ENCODE measurements at regions not wholly inside any gene's neighbourhood (a gene's known extent, or its start where the extent isn't known, plus 50 kb on each side); places are given as distances from the start of the nearest gene placed in this dataset.
"Not testable (repeated sequence)": the region's sequence is repeated elsewhere in the genome, so short reads cannot be mapped to it uniquely, and the experiment has no call there.

DNA sequence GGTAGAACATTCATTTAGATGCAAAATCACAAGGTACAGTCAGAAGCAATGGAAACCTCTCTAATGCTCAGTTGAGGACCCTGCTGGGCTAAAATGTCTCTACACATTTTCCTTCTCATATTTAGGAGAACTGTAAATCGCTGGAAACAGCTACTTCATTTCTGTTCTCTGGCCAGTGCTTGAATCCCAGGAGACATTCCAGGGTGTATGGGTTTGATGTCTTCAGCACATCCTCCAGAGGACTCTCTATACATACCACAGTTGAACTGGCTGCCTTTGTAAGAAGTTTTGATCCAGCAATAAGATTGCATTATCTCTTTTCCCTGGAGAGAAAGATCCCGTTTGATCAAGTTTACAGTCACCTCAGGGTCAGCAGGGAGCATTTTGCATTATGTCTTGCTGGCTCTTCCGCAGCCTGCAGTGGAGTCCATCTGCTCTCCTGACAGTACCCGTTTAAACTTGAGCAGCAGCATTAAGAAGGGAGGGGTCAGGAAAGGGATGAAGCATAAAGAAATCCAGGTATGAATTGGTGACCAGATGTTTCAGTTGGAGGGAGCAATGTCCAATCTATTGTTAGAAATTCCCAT is 676.0 kb downstream of the EPHA3 start:
- DNase-seq: no peak

DNA sequence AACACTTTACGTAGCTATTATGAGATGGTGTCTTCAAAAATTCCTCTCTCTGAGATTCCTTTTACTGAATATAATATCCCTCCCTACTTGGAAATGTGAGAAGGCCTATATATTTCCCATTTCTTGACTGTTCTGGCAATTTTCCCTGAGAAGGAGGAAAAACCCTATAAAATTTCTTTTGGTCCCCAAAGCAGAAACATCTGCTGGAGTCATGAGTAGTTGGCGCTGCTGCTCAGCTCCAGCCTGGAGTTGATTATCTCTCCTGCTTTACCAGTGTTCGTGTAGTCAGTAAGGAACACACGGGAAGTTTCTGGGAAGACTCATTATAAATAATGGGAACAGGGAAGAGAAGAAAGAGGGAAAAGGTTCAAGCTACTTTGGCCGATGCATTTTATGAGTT is 680.1 kb downstream of the EPHA3 start:
- no peak for DNase-seq

DNA sequence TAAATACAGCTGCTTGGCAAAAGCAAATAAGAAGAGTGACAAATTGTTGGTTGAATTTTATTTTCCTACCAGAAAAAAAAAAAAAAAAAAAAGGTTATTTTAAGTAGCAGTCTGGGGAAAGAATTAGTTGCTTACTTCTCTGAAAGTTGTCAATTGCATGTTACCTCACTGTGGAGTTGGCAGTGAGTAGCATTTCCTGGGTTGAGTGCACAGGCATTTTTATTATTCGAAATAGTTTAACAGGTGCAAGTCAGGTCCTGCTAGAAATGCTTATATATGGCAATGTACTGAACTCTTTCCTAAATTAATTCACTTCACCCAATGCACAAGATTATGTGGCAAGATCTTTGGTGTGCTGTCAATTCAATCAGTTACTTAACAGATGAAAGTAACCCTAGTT is 680.6 kb downstream of the EPHA3 start:
- DNase-seq: no peak

DNA sequence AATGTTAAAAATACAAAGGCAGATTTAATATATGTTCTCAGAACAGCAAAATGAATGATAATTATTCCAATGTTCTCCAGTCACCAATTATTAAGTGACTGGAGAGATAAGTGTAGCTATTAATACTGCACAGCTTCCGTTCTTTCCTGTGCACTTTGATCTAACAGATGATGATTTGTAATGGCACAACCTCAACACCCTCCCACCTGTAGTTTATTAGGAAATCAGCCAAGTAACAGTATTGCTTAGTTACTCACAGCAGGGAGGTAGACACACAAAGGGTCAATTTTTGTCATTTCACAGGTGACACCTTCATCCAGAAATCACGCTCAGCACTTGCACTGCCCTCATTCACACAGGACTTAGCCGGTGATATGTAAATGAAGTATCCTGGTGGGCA is 688.1 kb downstream of the EPHA3 start:
- no peak for DNase-seq

DNA sequence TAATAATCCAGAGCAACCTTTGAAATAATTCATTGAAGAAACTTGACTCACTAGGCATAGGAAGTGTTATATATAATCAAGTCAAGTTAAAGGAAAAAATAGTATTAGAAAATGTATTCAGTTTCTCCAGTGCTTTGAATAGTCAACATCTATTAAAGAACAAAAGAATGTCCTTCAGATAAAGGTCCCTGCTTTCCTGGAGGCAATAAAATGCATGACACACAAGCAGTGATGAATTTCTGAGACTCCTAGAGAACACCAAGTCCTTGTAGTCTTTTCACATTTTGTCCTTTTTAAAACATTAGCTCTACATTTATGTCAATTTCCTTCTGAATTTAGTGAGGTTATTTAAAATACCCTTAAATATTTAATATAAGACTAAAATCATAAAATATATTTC is 695.5 kb downstream of the EPHA3 start:
- no peak for DNase-seq

DNA sequence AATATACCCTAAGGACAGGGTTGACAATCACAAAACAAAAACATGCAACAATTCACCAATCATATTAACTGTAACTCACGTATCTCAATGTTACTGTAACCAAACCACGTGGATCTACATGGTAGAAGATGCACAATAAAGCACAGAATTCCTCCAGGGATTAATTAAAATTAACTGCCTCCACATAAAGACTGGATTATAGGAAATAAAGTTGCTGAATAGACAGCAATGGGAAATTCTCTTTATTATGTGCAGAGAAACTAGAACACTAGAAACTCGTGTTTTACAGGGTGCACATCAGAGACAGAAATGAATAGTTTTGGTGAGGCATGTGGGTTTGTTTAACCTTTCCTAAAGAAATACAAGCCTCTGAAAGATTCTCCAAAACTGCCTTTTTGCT is 696.3 kb downstream of the EPHA3 start:
- DNase-seq: no peak

DNA sequence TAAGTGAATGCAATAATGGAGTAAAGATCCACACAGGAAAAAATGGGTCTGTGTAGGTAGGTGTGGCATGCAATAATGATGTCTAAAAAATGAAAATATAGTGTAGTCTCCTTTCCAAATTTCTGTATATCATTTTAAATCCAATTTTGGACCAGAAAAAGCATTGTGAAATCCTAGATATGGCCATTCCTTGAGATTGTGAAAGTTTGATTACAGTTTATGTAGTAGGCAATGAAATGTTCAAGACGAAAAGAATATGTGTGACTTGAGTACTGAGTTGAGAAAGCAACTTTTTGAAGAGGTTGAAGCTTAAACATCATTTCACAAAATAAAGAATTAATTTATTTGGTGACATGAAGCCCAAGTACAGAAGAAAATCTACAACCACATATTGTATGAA is 698.7 kb downstream of the EPHA3 start:
- DNase-seq: no peak

DNA sequence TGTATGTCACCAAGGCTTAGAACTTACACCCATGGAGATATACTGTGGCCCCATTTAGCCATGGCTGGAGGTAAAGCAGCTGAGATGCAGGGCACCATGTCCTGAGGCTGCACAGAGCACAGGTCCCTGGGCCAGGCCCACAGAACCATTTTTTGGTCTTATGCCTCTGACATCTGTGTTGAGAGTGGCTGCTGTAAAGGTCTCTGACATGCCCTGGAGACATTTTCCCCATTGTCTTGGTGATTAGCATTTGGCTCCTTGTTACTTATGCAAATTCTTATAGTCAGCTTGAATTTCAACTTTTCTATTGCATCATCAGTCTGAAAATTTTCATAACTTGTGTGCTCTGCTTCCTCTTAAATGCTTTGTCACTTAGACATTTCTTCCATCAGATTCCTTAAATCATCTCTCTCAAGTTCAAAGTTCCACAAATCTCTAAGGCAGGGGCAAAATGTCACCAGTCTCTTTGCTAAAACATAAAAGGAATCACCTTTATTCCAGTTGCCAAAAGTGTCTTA is 701.3 kb downstream of the EPHA3 start:
- no peak for DNase-seq

DNA sequence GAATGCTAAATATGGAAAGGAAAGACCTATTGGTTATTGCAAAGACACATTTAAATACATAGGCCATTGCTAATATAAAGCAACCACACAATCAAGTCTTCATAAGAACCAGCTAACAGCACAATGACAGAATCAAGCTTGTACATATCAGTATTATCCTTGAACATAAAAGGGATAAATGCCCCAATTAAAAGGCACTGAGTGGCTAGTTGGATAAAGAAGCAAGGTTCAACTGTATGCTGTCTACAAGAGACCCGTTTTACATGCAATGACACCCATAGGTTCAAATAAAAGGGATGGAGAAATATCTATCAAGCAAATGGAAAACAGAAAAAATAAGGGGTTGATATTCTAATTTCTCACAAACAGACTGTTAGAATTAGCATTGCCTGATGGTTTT is 706.1 kb downstream of the EPHA3 start:
- no peak for DNase-seq

DNA sequence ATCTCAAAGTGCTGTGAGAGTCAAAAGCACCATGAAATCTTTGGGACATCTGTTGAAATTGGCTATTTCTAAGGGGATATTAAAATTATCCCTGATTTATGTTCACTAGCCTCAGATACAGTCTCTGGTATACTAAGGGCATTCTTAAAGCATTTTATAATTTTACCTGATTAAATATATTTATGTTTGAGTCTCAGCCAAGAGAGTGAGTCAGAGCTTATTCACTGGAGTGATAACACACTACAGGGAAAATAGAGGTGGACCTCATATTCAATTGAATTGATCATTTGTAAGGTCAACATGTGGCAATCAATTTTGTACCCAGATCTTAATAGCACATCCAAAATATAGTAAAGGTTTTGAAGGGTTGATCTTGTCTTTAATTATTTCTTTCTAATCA is 733.6 kb downstream of the EPHA3 start:
- DNase-seq: no peak

DNA sequence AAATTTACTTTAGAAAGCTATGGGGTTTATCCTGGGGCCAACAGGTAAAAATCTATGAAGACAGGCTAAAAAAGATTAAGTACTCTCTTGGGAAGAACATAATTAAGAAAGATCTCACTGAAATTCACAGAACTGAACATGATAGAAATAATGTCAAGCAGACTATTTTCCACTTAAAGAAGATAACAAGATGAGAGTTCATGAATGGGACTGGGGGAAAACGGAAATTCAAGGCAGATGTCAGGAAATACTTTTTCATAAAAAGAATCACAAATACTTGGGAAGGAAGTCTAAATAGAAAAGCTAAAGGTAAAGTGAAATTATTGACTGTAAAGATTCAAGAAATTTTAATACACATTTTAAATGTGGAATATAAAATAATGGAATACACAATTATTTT is 737.6 kb downstream of the EPHA3 start:
- no peak for DNase-seq

DNA sequence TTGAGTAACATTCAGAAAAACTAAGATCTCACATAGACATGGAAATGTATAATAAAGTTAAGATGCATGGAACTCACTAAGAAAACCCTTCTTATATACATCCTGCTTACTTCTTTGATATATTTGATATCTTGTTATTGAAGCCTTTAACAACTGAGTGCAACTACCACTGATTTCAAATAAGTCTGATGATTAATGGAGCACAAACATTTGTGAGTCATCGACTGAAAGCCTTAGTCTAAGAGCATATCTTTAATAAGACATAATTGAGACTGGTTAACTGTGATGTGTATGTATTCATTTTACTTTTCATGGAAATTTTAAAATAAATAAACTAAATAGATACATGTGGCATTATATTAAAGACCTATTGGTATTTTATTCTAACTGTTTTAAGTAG is 740.5 kb downstream of the EPHA3 start:
- DNase-seq: no peak

DNA sequence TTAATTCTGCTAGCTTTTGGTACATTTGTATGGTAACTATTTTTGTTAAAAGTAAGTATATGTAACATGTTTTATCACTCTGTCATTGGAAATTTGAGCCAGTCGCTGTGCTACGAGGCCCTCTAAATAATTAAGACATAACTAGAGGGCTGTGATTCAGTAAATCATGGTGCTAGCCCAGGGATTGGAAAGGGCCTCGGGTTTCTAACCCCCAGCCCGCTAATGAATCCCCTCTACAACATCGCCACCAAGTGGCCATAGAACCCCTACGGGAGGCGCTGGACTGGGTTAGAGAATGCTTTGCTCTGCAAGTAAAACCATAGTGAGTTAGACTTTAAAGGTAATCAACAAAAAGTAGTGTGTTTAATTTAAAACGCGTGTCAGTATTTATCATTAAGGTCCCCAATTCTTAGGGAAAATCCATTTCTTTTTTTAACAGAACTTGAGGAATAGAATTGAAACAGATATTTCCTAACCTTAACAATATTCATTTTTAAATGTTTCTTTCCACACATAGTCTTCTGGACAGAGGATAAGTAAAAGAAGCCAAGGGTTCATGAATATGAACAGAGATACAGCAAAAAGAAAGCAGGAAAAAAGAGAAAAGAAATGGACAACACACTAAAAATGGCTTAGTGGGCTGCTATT is 744.7 kb downstream of the EPHA3 start:
- peak; percentile 71 for DNase-seq

DNA sequence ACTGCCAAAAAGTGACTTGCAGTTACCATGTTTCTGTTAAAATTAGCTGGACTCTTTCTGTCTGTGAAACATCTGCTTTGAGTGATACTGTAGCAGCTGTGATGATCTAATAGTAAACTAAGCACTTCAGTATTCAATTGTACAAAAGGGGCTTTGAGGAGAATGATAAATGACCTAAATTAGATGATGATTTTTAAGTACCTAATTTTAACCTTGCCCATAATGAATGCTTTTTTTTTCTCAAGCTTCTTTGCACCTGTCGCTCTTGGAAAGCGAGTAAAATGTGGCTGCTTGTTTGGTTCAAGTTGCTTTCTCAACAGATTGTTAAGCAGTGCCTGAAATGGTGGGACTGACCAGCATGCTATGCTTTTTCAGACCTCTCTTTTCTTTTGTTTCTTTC is 752.3 kb downstream of the EPHA3 start:
- DNase-seq: no peak

DNA sequence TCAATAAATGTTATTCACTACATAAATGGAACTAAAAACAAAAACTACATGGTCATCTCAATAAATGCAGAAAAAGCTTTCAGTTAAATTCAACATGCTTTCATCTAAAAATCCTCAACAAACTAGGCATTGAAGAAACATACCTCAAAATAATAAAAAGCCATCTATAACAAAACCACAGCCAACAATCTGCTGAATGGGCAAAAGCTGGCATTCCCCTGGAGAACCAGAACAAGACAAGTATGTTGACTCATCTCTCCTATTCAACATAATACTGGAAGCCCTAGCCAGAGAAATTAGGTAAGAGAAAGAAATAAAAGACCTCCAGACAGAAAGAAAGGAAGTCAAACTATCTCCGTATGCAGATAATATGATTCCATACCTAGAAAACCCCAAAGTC is 759.9 kb downstream of the EPHA3 start:
- DNase-seq: no peak

DNA sequence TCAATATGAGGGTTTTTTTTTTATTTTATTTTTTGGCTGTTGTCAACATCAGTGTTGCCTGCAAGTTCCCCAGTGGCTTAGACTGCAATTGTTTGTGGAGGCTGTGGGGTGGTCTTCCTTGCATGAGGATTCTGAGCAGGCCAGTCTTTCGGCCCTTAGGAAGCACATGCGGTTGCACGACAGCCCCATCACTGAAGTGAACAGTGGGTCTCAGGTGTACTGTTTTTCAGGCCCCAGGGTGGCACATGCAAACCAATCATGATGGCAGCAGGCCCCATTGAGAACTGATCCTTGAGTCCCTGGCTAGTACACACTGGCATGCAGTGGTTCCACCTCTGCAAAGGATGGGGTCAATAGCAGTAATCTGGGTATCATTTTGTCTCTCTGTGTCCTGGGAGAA is 768.7 kb downstream of the EPHA3 start:
- DNase-seq: no peak

DNA sequence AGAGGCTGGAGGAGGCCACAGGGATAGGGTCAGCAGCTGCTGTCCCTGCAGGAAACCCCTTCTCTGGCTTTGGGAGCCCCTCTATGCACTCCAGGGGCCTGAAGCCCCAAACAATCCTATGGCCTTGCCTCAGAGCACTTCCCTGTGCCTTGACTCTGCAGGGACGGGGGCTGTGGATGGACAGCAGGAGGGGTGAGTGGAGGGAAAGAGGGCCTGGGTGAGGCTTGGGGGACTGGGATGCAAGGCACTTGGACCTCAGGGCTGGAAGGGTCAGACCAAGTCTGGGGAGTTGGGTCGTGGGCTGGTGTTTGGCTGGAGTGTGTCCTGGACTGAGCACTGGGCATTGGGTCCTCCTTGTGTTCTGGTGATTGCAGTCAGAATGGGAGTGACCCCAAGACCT is 769.8 kb downstream of the EPHA3 start:
- no peak for DNase-seq

DNA sequence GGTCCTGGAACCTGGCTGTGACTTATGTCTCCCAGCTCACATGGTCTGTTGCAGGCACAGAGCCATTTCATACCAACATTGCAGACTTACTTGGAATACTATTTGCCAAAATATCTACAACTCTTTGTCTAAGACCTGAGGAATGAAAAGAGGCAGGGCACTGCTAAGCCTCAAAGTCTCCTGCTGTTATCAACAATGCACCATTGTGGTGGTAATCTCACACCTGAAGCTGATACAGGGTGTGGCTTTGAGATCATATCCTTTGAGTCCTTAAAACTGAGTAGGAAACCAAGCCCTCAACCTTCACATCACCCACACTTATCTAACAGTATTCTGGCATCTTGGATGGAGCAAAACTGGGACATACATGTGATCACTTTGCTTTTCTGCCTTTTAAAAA is 782.0 kb downstream of the EPHA3 start:
- DNase-seq: no peak

DNA sequence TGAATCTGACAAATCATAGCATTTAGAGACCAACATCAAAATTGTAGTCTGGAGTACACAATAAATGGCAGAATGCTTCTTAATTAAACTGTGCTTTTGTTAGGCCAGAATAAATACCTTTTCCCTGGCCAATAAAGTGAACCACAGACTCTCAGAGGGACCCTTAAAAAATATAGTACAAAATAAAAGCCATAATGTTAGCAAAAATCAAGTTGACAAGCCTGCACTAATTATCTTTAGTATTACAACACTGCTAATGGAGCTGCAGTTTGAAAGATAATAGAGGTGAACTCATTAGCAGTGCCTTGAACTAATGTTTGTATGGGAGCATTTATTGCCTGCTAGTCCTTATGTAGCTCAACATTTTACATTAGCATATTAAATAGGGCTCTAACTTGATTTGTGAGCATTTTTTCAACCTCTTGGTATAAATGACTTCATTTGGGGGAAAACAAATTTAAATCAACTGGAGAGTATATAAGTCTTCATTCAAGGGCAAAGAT is 801.3 kb downstream of the EPHA3 start:
- DNase-seq: no peak

DNA sequence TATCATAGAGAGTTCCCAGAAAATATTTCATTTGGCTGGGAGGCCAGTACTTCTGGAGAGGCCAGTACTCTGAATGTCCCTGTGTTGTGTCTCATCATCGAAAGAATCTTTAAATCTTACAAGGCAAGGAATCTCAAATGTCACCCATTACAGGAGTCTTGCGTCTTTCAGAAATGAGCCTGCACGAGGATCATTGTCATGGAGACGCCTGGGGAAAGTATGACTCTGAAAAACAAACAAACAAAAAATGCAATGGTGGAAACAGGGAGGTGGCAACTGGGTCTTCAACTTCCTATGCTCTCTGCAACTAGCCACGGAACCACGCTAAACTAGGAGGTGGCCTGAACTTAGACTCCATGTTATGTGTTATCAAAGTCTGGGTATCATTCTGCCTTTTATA is 804.6 kb downstream of the EPHA3 start:
- DNase-seq: no peak

DNA sequence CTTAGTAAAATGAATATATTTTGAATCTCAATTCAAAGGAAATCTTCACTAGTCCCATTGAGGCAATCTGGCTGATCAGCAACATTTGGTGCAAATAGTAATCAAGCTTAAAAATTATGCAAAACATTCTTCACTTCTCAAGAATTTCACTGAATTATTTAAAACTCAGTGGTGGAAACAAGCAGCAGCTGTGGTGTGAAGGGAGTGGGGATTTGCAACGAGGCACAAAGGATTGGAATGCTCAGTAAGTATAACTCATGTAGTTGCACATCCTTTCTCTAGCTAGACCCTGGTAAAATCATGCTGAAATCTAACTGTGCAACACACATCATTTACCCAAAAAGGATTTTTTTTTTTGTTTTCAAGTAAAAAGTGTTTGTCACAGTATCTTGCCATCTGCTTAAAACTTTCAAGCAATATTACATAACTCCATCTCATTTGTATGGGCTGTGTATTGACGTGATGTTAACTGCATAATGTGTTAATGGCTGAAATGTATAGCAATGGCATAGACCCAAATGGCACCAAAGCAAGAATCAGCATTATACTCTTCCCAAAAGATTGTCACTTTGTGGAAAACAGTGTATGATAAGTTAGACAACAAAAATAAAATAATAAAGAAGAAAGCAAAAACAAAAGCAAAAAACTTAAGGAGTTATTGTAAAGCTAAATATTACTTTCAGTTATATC is 816.6 kb downstream of the EPHA3 start:
- no peak for DNase-seq

DNA sequence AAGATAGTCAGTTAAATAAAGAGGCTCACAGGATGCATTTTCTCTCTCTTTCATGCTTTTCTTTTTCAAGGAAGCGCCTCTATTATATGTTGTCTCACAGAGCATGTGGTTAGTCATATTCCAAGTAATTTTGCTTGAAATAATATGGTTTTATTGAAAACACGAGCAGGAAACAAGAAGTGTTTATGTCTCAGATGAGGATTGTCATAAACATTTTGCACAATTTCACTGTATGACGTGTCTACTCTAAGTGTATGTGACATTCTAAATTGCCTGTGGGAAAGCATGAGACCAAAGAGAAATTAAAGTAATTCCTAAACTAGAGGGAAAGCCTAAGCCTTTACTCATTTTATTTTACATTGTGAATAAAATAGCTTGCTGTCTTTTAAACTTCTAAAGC is 818.6 kb downstream of the EPHA3 start:
- no peak for DNase-seq

DNA sequence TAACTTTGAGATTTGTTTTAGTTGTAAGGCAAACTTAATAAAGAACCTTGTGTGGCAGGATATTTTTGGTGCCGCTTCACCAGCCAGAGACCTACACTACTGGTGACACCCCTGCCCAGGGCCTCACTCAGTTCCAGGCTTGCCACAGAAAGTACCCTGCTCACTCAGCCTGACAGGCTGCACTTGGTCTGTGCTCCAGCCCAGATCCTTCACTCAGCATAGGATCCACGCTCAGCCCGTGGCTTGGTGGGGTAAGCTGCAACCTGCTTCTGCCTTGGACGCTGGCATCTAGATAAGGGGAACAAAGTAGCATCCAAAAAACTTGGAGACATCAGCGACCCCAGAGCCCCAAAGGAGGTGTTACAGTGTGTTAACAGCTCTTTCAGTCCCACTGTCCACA is 825.5 kb downstream of the EPHA3 start:
- no peak for DNase-seq

DNA sequence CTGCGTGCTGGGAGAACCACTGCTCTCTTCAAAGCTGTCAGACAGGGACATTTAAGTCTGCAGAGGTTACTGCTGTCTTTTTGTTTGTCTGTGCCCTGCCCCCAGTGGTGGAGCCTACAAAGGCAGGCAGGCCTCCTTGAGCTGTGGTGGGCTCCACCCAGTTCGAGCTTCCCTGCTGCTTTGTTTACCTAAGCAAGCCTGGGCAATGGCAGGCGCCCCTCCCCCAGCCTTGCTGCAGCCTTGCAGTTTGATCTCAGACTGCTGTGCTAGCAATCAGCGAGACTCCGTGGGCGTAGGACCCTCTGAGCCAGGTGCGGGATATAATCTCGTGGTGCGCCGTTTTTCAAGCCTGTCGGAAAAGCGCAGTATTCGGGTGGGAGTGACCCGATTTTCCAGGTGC is 837.0 kb downstream of the EPHA3 start:
- not testable (repeated sequence) for DNase-seq

Measured in NCI-H446 treated with DMSO at 0.1 percent for 48 hours (cell line).